ENCODE measurements at regions not wholly inside any gene's neighbourhood (a gene's known extent, or its start where the extent isn't known, plus 50 kb on each side); places are given as distances from the start of the nearest gene placed in this dataset.

DNA sequence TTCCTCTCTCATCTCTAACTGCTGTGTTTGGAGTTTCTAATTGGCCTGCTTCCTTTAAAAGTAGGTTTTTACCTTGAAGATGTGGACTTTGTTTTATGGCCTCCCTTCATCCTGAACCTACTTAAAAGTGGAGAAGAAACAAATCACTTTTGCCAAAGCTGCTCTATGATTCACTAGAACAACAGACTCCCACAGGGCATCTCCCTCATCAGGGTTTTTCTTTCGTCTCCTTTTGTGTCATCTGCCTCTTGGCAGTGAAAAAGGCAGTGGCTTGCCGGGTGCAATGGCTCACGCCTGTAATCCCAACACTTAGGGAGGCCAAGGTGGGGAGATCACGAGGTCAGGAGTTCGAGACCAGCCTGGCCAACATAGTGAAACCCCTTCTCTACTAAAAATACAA, 186.6 kb upstream of the MTNR1B start:
- WGBS (ENCODE audit: insufficient coverage), result no CpG with 5 or more reads among the region's 5 CpGs
- DNase-seq, result no peak
- Histone ChIP-seq H3K9me3 (ENCODE audit: control extremely low read depth in 1 of 5, control insufficient read depth in 4 of 5, insufficient read depth in 2 of 5, low read depth in 1 of 5, low read length in 4 of 5) (no peaks in the 10 kb centered on the region), H3K27me3 (replicated peaks in 2 of 5; ENCODE audit: control insufficient read depth in 4 of 5, insufficient read depth in 5 of 5, low read length in 4 of 5) (no peaks in the 10 kb centered on the region), H3K36me3 (ENCODE audit: control insufficient read depth in 4 of 4, insufficient read depth in 4 of 4, low read length in 3 of 4) (no peaks in the 10 kb centered on the region), H3K27ac (ENCODE audit: insufficient read depth in 1 of 2, low read depth in 1 of 2, low read length in 2 of 2, poor library complexity in 1 of 2, severe bottlenecking in 2 of 2) (no peak overlapping the region), H3K4me1 (ENCODE audit: control extremely low read depth in 1 of 4, control insufficient read depth in 4 of 4, insufficient read depth in 4 of 4, low read length in 3 of 4) (no peaks in the 10 kb centered on the region), H3K4me3 (ENCODE audit: control insufficient read depth in 1 of 7, extremely low read depth in 1 of 7, insufficient read depth in 4 of 7, low read depth in 2 of 7, low read length in 6 of 7) (no peak overlapping the region)
- POLR2A ChIA-PET, result no interaction called here
- CTCF ChIA-PET, result no interaction called here

GRCh38 chr11:92784331-92784730, 185.1 kb upstream of the MTNR1B start:
- CTCF ChIA-PET, result interaction anchor here (0.8 kb wide), 1 partner anchor 18 kb away, joined by 3 read pairs; no protein-coding TSS in a partner anchor
- no peak for DNase-seq
- Histone ChIP-seq H3K27me3 (replicated peaks in 2 of 5; ENCODE audit: control insufficient read depth in 4 of 5, insufficient read depth in 5 of 5, low read length in 4 of 5) (no peaks in the 10 kb centered on the region), H3K4me3 (ENCODE audit: control insufficient read depth in 1 of 7, extremely low read depth in 1 of 7, insufficient read depth in 4 of 7, low read depth in 2 of 7, low read length in 6 of 7) (no peak overlapping the region), H3K9me3 (ENCODE audit: control extremely low read depth in 1 of 5, control insufficient read depth in 4 of 5, insufficient read depth in 2 of 5, low read depth in 1 of 5, low read length in 4 of 5) (no peaks in the 10 kb centered on the region), H3K27ac (ENCODE audit: insufficient read depth in 1 of 2, low read depth in 1 of 2, low read length in 2 of 2, poor library complexity in 1 of 2, severe bottlenecking in 2 of 2) (no peak overlapping the region), H3K36me3 (ENCODE audit: control insufficient read depth in 4 of 4, insufficient read depth in 4 of 4, low read length in 3 of 4) (no peaks in the 10 kb centered on the region), H3K4me1 (ENCODE audit: control extremely low read depth in 1 of 4, control insufficient read depth in 4 of 4, insufficient read depth in 4 of 4, low read length in 3 of 4) (no peaks in the 10 kb centered on the region)
- POLR2A ChIA-PET, result no interaction called here
- 63% methylated on average over 3 of the region's 6 CpGs for WGBS (ENCODE audit: insufficient coverage)

GRCh38 chr11:92787638-92788037, 181.8 kb upstream of the MTNR1B start:
- ChIA-PET POLR2A (no interaction called here), CTCF (no interaction called here)
- Histone ChIP-seq H3K27ac (ENCODE audit: insufficient read depth in 1 of 2, low read depth in 1 of 2, low read length in 2 of 2, poor library complexity in 1 of 2, severe bottlenecking in 2 of 2) (no peak overlapping the region), H3K4me3 (ENCODE audit: control insufficient read depth in 1 of 7, extremely low read depth in 1 of 7, insufficient read depth in 4 of 7, low read depth in 2 of 7, low read length in 6 of 7) (no peak overlapping the region), H3K36me3 (ENCODE audit: control insufficient read depth in 4 of 4, insufficient read depth in 4 of 4, low read length in 3 of 4) (no peaks in the 10 kb centered on the region), H3K4me1 (ENCODE audit: control extremely low read depth in 1 of 4, control insufficient read depth in 4 of 4, insufficient read depth in 4 of 4, low read length in 3 of 4) (peaks cover 6 to 13% (median 8%) of the 10 kb centered on the region in 4 experiments), H3K9me3 (ENCODE audit: control extremely low read depth in 1 of 5, control insufficient read depth in 4 of 5, insufficient read depth in 2 of 5, low read depth in 1 of 5, low read length in 4 of 5) (no peaks in the 10 kb centered on the region), H3K27me3 (replicated peaks in 2 of 5; ENCODE audit: control insufficient read depth in 4 of 5, insufficient read depth in 5 of 5, low read length in 4 of 5) (no peaks in the 10 kb centered on the region)
- 17% methylated on average over 1 of the region's 2 CpGs for WGBS (ENCODE audit: insufficient coverage)
- no peak for DNase-seq

DNA sequence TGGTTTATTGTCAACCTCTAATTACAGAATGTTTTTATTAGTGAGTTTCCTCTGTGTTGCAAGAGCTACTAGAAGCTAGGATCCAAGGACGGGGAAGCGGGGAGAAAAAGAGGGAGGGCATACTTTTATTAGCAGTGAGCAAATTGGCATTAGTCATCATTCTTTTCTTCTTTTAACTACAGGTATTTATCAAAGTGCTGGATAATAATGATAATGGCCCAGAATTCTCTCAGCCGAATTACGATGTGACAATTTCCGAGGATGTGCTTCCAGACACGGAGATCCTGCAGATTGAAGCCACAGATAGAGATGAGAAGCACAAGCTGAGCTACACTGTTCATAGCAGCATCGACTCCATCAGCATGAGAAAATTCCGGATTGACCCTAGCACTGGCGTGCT, 179.7 kb upstream of the MTNR1B start:
- CTCF ChIA-PET, result no interaction called here

GRCh38 chr11:92790366-92790765, 179.1 kb upstream of the MTNR1B start:
- Histone ChIP-seq H3K36me3 (ENCODE audit: control insufficient read depth in 4 of 4, insufficient read depth in 4 of 4, low read length in 3 of 4) (no peaks in the 10 kb centered on the region), H3K27me3 (replicated peaks in 2 of 5; ENCODE audit: control insufficient read depth in 4 of 5, insufficient read depth in 5 of 5, low read length in 4 of 5) (no peaks in the 10 kb centered on the region), H3K27ac (ENCODE audit: insufficient read depth in 1 of 2, low read depth in 1 of 2, low read length in 2 of 2, poor library complexity in 1 of 2, severe bottlenecking in 2 of 2) (no peak overlapping the region), H3K4me3 (ENCODE audit: control insufficient read depth in 1 of 7, extremely low read depth in 1 of 7, insufficient read depth in 4 of 7, low read depth in 2 of 7, low read length in 6 of 7) (no peak overlapping the region), H3K9me3 (ENCODE audit: control extremely low read depth in 1 of 5, control insufficient read depth in 4 of 5, insufficient read depth in 2 of 5, low read depth in 1 of 5, low read length in 4 of 5) (no peaks in the 10 kb centered on the region), H3K4me1 (ENCODE audit: control extremely low read depth in 1 of 4, control insufficient read depth in 4 of 4, insufficient read depth in 4 of 4, low read length in 3 of 4) (peaks cover 6 to 13% (median 8%) of the 10 kb centered on the region in 4 experiments)
- POLR2A ChIA-PET, result no interaction called here
- CTCF ChIA-PET, result no interaction called here
- 100% methylated on average over 1 of the region's 1 CpG for WGBS (ENCODE audit: insufficient coverage)
- DNase-seq, result no peak

More for the DNA sequence above, 179.7 kb upstream of the MTNR1B start:
- H3K36me3 ChIP-seq (ENCODE audit: control insufficient read depth in 4 of 4, insufficient read depth in 4 of 4, low read length in 3 of 4), result no peaks in the 10 kb centered on the region
- H3K4me1 ChIP-seq (ENCODE audit: control extremely low read depth in 1 of 4, control insufficient read depth in 4 of 4, insufficient read depth in 4 of 4, low read length in 3 of 4), result peaks cover 6 to 13% (median 8%) of the 10 kb centered on the region in 4 experiments
- no peak overlapping the region for H3K27ac ChIP-seq (ENCODE audit: insufficient read depth in 1 of 2, low read depth in 1 of 2, low read length in 2 of 2, poor library complexity in 1 of 2, severe bottlenecking in 2 of 2)
- H3K27me3 ChIP-seq (replicated peaks in 2 of 5; ENCODE audit: control insufficient read depth in 4 of 5, insufficient read depth in 5 of 5, low read length in 4 of 5), result no peaks in the 10 kb centered on the region
- no peak for DNase-seq
- WGBS (ENCODE audit: insufficient coverage), result 97% methylated on average over 7 of the region's 9 CpGs
- H3K9me3 ChIP-seq (ENCODE audit: control extremely low read depth in 1 of 5, control insufficient read depth in 4 of 5, insufficient read depth in 2 of 5, low read depth in 1 of 5, low read length in 4 of 5), result no peaks in the 10 kb centered on the region
- POLR2A ChIA-PET, result no interaction called here
- H3K4me3 ChIP-seq (ENCODE audit: control insufficient read depth in 1 of 7, extremely low read depth in 1 of 7, insufficient read depth in 4 of 7, low read depth in 2 of 7, low read length in 6 of 7), result no peak overlapping the region

DNA sequence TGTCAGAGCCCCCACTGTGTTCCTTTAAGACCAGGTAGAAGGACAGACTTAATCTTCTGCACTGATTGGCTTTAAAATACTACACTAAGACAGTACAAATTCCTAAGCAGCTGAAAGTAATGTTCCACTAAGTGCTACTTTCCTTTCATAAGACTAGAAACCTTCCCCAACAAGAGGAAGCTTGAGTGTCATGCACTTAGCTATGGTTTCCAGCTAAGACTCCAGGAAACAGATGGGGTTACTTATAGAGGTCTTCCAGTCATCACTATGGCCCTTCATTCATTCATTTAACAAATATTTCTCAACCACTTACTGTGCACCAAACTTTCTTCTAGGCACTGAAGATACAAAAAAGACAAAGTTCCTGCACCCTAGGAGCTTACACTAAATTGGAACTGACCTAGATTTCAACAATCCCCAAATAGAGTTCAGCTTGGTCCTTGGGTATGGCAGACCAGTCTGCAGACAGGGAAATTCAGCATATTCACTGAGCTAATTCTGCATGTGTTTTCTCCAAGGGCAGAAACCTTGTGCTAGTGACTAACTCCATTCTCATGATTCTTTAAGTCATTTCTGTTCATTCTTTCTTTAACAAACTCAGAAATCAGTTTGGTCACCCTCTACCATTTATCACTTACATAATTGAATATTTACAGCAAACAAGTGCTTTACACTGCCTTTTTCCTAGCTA, 178.4 kb upstream of the MTNR1B start:
- Histone ChIP-seq H3K4me3 (ENCODE audit: control insufficient read depth in 1 of 7, extremely low read depth in 1 of 7, insufficient read depth in 4 of 7, low read depth in 2 of 7, low read length in 6 of 7) (no peak overlapping the region), H3K27ac (ENCODE audit: insufficient read depth in 1 of 2, low read depth in 1 of 2, low read length in 2 of 2, poor library complexity in 1 of 2, severe bottlenecking in 2 of 2) (no peak overlapping the region), H3K4me1 (ENCODE audit: control extremely low read depth in 1 of 4, control insufficient read depth in 4 of 4, insufficient read depth in 4 of 4, low read length in 3 of 4) (peaks cover 6 to 13% (median 8%) of the 10 kb centered on the region in 4 experiments), H3K27me3 (replicated peaks in 2 of 5; ENCODE audit: control insufficient read depth in 4 of 5, insufficient read depth in 5 of 5, low read length in 4 of 5) (no peaks in the 10 kb centered on the region), H3K9me3 (ENCODE audit: control extremely low read depth in 1 of 5, control insufficient read depth in 4 of 5, insufficient read depth in 2 of 5, low read depth in 1 of 5, low read length in 4 of 5) (no peaks in the 10 kb centered on the region), H3K36me3 (ENCODE audit: control insufficient read depth in 4 of 4, insufficient read depth in 4 of 4, low read length in 3 of 4) (no peaks in the 10 kb centered on the region)
- POLR2A ChIA-PET, result no interaction called here
- CTCF ChIA-PET, result interaction anchor here (1.2 kb wide), 1 partner anchor 28 kb away, joined by 3 read pairs; no protein-coding TSS in a partner anchor
- DNase-seq, result peak in 2 of 3 donors; percentile 57 to 67

DNA sequence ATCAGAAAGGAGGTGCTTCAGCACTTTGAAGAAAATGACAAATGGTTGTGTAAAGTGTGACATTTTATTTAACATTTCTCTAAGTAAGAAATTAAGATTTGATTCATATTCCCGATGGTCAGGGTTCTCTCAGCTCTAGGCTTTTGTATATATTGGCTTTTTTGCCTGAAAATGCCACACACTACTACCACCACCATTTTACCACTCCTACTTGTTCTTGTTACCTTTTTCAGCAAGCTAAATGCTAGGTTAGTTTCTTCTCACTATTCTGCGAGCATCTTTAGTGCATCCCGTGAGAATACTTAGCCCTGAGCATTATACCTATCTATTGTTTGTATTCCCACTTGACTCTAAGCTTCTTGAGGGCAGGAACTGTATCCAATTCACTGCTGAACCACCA, 177.6 kb upstream of the MTNR1B start:
- POLR2A ChIA-PET, result no interaction called here
- WGBS (ENCODE audit: insufficient coverage), result no CpG with 5 or more reads among the region's 3 CpGs
- peaks cover 6 to 13% (median 8%) of the 10 kb centered on the region in 4 experiments for H3K4me1 ChIP-seq (ENCODE audit: control extremely low read depth in 1 of 4, control insufficient read depth in 4 of 4, insufficient read depth in 4 of 4, low read length in 3 of 4)

More for the DNA sequence above, 177.6 kb upstream of the MTNR1B start:
- DNase-seq, result no peak
- H3K27ac ChIP-seq (ENCODE audit: insufficient read depth in 1 of 2, low read depth in 1 of 2, low read length in 2 of 2, poor library complexity in 1 of 2, severe bottlenecking in 2 of 2), result no peak overlapping the region
- CTCF ChIA-PET, result interaction anchor here (1.2 kb wide), 1 partner anchor 27 kb away, joined by 3 read pairs; no protein-coding TSS in a partner anchor
- no peak overlapping the region for H3K4me3 ChIP-seq (ENCODE audit: control insufficient read depth in 1 of 7, extremely low read depth in 1 of 7, insufficient read depth in 4 of 7, low read depth in 2 of 7, low read length in 6 of 7)
- H3K36me3 ChIP-seq (ENCODE audit: control insufficient read depth in 4 of 4, insufficient read depth in 4 of 4, low read length in 3 of 4), result no peaks in the 10 kb centered on the region
- H3K27me3 ChIP-seq (replicated peaks in 2 of 5; ENCODE audit: control insufficient read depth in 4 of 5, insufficient read depth in 5 of 5, low read length in 4 of 5), result no peaks in the 10 kb centered on the region
- no peaks in the 10 kb centered on the region for H3K9me3 ChIP-seq (ENCODE audit: control extremely low read depth in 1 of 5, control insufficient read depth in 4 of 5, insufficient read depth in 2 of 5, low read depth in 1 of 5, low read length in 4 of 5)
